GM12801 (cell line): ENCODE measurements at regions not wholly inside any gene's neighbourhood (a gene's known extent, or its start where the extent isn't known, plus 50 kb on each side); places are given as distances from the start of the nearest gene placed in this dataset.

Experiments used
- TF ChIP-seq, protein P1 (sequence below): IDR thresholded peaks from one replicate; pipeline ENCODE4 v1.5.1; 2011; ENCODE audit warnings: control low read depth; ENCODE audit not compliant: insufficient read length; ENCODE audit errors: extremely low read depth

DNA sequence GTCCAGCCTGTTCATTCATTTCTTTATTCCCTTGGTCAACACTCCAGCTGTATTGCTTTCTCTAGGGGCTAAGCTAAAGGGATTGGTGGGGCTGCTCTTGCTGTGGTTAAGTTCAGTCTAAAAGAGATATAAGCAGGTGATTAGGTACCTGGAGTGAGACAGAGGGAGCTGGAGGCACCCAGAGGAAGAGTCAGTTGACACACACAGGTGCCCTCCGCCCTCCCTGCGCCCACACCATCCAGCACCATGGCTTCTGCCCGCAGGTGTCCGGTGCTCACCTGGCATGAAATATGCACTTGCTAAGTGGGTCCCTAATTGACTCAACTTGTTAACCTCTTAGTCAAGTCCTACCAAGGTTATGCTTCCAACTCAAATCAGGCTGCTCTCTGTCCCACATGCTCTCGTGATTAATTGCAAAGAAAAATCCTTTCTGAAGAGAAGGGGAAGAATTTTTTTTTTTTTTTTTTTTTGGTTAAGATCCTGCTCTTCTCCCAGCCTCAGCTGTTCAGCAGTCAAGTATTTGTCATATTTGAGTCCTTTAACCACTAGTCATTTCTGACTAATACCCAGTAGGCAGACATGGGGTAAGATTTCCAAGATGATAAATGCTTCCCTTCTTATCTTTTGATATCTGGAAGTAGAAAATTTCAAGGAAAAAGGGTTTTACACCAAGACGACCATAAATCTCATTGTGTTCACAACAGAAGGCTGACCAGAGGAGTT lies 199.8 kb upstream of the WSCD1 start:
- TF ChIP-seq, protein P1, sequence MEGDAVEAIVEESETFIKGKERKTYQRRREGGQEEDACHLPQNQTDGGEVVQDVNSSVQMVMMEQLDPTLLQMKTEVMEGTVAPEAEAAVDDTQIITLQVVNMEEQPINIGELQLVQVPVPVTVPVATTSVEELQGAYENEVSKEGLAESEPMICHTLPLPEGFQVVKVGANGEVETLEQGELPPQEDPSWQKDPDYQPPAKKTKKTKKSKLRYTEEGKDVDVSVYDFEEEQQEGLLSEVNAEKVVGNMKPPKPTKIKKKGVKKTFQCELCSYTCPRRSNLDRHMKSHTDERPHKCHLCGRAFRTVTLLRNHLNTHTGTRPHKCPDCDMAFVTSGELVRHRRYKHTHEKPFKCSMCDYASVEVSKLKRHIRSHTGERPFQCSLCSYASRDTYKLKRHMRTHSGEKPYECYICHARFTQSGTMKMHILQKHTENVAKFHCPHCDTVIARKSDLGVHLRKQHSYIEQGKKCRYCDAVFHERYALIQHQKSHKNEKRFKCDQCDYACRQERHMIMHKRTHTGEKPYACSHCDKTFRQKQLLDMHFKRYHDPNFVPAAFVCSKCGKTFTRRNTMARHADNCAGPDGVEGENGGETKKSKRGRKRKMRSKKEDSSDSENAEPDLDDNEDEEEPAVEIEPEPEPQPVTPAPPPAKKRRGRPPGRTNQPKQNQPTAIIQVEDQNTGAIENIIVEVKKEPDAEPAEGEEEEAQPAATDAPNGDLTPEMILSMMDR = no peak

DNA sequence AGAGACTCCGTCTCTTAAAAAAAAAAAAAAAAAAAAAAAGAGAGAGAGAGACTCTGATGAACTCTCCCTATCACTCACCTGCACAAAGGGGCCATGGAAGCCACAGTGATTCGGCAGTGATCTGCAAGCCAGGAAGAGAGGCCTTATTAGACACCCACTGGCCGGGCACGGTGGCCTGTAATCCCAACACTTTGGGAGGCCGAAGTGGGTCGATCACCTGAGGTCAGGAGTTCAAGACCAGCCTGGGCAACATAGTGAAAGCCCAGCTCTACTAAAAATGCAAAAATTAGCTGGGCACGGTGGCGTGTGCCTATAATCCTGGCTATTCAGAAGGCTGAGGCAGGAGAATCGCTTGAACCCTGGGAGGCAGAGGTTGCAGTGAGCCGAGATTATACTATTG lies 198.5 kb upstream of the WSCD1 start:
- TF ChIP-seq, protein P1 = no peak

DNA sequence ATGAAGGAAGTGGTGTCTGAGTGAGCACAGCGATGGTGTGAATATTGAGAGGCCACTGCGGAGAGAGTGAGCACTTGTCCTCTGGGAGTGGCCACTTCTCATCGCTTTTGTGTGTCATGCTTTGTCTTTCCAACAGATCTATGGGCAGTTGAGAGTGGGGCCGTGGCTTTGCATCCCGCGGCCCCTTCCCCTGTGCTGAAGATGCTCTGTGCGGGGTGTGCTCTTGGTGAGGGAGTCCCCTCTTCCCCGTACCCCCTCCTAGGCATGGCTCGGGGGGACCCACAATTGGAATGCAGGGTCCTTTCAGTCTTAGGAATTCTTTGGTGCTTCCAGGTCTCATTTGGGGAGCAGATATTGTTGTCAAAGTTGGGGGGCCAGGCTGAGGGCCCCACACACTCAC lies 197.3 kb upstream of the WSCD1 start:
- TF ChIP-seq, protein P1 = no peak

DNA sequence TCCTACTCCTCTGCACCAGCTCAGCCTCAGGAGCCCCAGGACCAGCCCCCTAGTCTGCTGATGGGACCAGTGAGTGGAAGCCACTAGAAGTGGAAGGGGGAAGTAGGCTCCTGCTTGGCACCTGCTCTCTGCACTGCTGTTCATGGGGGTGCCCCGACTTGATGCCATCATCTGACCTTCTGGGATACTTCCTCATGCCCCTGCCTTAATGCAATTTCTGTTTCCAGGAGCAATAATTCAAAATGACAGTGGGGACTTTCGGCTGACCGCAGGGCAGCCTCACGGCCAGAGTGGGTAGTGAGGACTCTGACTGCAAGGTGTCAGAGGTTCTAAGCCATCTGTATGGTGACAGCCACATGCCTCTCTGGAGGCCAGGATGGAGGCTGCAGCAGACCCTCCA lies 196.4 kb upstream of the WSCD1 start:
- TF ChIP-seq, protein P1 = no peak

DNA sequence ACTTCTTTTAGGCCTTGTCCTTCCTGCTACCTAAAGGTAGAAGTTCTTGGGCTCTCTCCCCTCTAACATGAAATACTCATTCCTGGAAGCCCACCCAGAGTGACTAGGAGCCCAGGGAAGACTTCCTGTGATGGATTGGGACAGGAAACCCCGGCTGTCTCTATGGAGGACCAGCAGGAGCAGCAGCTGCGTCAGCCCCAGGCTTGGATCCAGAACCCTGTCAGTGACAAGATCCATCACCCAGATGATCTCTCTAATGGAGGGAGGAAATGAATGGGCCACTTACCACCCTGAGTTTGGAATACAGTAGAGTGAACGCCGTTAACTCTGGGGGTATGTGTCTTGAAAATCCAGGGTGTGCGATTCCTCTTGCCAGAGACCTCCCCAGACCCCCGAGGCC lies 195.7 kb upstream of the WSCD1 start:
- TF ChIP-seq, protein P1 = no peak

DNA sequence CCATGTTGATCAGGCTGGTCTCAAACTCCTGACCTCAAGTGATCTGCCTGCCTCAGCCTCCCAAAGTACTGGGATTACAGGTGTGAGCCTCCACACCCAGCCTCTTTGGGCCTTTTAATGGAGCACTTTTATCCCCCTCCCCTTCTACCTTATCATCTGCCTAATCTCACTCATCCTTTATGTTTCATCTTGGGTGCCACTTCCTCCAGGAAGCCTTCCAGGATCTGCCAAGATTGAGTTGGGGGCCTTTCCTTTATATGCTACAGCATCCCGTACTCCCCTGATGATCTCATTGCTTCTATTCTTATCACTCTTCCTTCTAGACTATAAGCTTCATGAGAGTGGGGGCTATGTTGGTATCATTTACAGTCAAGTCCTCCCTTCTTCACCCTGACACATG lies 192.8 kb upstream of the WSCD1 start:
- TF ChIP-seq, protein P1 = no peak

DNA sequence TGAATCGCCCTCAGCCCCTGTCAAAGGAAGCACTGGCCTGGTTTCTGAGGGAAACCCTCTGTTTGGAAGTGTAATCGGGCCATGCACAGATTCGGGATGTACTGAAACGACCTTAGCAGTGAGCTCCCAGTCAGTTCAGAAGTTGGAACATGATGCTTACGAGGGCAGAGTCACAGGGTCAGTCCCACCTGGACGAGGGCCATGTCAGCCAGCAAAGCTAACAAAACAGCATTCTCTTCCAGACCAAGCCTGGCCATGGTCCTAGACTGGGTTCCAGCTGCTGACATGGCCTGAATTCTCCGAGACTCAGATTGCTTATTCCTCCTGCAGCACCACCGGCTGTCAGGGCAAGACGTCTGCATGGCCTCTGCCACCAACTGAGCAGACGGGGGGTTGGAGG lies 192.2 kb upstream of the WSCD1 start:
- TF ChIP-seq, protein P1 = no peak
